ENCODE measurements at regions not wholly inside any gene's neighbourhood (a gene's known extent, or its start where the extent isn't known, plus 50 kb on each side); places are given as distances from the start of the nearest gene placed in this dataset.

DNA sequence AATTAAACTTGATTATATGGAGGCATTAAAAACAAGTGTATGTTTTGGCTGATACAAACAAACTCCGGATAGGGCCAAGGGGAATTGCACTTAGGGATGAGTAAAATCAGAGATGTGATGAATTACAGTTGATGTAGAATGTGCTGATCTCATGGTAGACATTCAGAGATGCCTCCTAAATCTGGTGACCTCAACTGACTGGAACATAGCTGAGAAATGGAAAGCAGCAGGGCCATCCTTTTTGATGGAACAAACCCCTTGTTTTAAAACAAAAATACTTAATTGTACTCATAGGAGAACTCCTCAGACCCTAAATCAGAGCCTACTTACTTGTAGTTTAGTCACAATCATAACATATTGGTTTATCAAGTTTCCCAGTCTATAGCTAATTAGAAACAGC is 122.8 kb downstream of the C12orf75 start (continued):
- TF ChIP-seq, protein P1, sequence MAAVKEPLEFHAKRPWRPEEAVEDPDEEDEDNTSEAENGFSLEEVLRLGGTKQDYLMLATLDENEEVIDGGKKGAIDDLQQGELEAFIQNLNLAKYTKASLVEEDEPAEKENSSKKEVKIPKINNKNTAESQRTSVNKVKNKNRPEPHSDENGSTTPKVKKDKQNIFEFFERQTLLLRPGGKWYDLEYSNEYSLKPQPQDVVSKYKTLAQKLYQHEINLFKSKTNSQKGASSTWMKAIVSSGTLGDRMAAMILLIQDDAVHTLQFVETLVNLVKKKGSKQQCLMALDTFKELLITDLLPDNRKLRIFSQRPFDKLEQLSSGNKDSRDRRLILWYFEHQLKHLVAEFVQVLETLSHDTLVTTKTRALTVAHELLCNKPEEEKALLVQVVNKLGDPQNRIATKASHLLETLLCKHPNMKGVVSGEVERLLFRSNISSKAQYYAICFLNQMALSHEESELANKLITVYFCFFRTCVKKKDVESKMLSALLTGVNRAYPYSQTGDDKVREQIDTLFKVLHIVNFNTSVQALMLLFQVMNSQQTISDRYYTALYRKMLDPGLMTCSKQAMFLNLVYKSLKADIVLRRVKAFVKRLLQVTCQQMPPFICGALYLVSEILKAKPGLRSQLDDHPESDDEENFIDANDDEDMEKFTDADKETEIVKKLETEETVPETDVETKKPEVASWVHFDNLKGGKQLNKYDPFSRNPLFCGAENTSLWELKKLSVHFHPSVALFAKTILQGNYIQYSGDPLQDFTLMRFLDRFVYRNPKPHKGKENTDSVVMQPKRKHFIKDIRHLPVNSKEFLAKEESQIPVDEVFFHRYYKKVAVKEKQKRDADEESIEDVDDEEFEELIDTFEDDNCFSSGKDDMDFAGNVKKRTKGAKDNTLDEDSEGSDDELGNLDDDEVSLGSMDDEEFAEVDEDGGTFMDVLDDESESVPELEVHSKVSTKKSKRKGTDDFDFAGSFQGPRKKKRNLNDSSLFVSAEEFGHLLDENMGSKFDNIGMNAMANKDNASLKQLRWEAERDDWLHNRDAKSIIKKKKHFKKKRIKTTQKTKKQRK (IDR thresholded peaks at IDR 0.05; ENCODE audit: low read depth, low read length), result no peak
- TF ChIP-seq YBX1 (IDR thresholded peaks at IDR 0.05) (no peak), LARP7 (IDR thresholded peaks at IDR 0.05) (no peak)

DNA sequence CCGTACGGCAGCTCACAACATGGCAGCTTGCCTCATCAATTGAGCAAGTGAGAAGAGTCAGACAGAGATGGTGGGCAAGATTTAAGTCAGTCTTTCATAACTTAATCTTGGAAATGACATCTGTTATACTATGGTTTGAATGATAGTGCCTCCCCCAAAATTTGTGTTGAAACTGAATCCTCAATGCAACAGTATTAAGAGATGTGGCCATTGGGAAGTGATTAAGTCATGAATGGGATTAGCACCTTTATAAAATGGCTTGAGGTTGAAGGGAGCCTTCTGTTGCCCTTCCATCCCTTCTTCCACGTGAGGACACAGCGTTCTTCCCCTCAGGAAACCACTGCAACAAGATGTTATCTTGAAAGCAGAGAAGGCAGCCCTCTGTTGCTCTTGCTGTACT is 124.2 kb downstream of the C12orf75 start:
- Histone ChIP-seq H3K4me3 (no peak overlapping the region), H2AFZ (ENCODE audit: control insufficient read depth, low read depth, low read length) (no peak overlapping the region), H3K36me3 (ENCODE audit: control insufficient read depth in 2 of 2, insufficient read depth in 2 of 2, low read length in 1 of 2) (no peaks in the 10 kb centered on the region), H3K9ac (ENCODE audit: control insufficient read depth, insufficient read depth, low read length) (no peak overlapping the region), H3K4me1 (ENCODE audit: control insufficient read depth, insufficient read depth, low read length) (no peaks in the 10 kb centered on the region), H3K27ac (ENCODE audit: control insufficient read depth, insufficient read depth) (no peak overlapping the region), H3K79me2 (ENCODE audit: control insufficient read depth, insufficient read depth, low read length) (no peaks in the 10 kb centered on the region), H3K9me3 (replicated peaks; ENCODE audit: control insufficient read depth, insufficient read depth, low read length) (no peaks in the 10 kb centered on the region; the same call in 2 of the 3 replicates), H3K4me2 (ENCODE audit: control insufficient read depth, insufficient read depth) (no peak overlapping the region), H3K27me3 (replicated peaks in 1 of 2; ENCODE audit: control insufficient read depth in 2 of 2, insufficient read depth in 2 of 2, low read length in 1 of 2) (no peaks in the 10 kb centered on the region), H4K20me1 (ENCODE audit: control insufficient read depth, insufficient read depth) (no peaks in the 10 kb centered on the region)
- POLR2A ChIA-PET, result no interaction called here
- intact Hi-C loops (cut with micrococcal nuclease; ENCODE audit: unreplicated experiment), result no loop called here
- in situ Hi-C loops (cut with MboI), result no loop called here
- SMC1A ChIA-PET (ENCODE audit: uncharacterized antibody, unreplicated experiment), result interaction anchor here (0.8 kb wide), 1 partner anchor 10 kb away, joined by 4 read pairs; no protein-coding TSS in a partner anchor
- no peak for ATAC-seq
- TF ChIP-seq CBX5 (IDR thresholded peaks at IDR 0.05; ENCODE audit: low read depth) (no peak), HSF1 (IDR thresholded peaks at IDR 0.05; ENCODE audit: low read depth, low read length) (no peak), PKNOX1 (IDR thresholded peaks at IDR 0.05) (no peak), SREBF2 (IDR thresholded peaks at IDR 0.05; ENCODE audit: low read length) (no peak), MYC (IDR thresholded peaks at IDR 0.05; ENCODE audit: insufficient read depth, insufficient read length, insufficient replicate concordance, low read length, severe bottlenecking) (no peak), CTCF (IDR thresholded peaks at IDR 0.05 in 2 of 3, conservative IDR thresholded peaks at IDR 0.05 in 1 of 3; ENCODE audit: control insufficient read depth in 2 of 3, extremely low read depth in 1 of 3, insufficient read depth in 1 of 3, low read depth in 3 of 3, low read length in 3 of 3) (no peak), ZNF217 (IDR thresholded peaks at IDR 0.05) (no peak), NBN (IDR thresholded peaks at IDR 0.05) (no peak), TCF7 (IDR thresholded peaks at IDR 0.05; ENCODE audit: borderline replicate concordance) (no peak)
- no TSS peak for BruUV-seq (replicated peaks)
- RAD21 ChIA-PET (ENCODE audit: unreplicated experiment), result no interaction called here
- DNase-seq (ENCODE audit: low read depth, low spot score), result no peak
- 48% methylated on average over 4 of the region's 4 CpGs for WGBS (ENCODE audit: insufficient coverage, insufficient replicate concordance, low lambda C conversion rate, missing lambda C conversion rate)
- CTCF ChIA-PET, result no interaction called here
- FAIRE-seq, result no peak
